GM06990 (cell line): ENCODE measurements at regions not wholly inside any gene's neighbourhood (a gene's known extent, or its start where the extent isn't known, plus 50 kb on each side); places are given as distances from the start of the nearest gene placed in this dataset.
"Not testable (repeated sequence)": the region's sequence is repeated elsewhere in the genome, so short reads cannot be mapped to it uniquely, and the experiment has no call there.

ENCODE experiments used
- DNase-seq: peaks from one replicate; pipeline ENCODE4 v3.0.0-alpha.2; 2011; ENCODE audit not compliant: insufficient read length; ENCODE audit errors: extremely low read depth
- H3K27me3 ChIP-seq: replicated peaks from 2 replicates; pipeline ENCODE4 v1.6.0; 2011; ENCODE audit warnings: low read length; ENCODE audit not compliant: control insufficient read depth, insufficient read depth
- H3K36me3 ChIP-seq: 2 replicates; pipeline ENCODE4 v1.5.1; 2011; ENCODE audit warnings: low read length; ENCODE audit not compliant: control insufficient read depth, insufficient read depth
- H3K4me3 ChIP-seq: replicated peaks from 2 replicates; pipeline ENCODE4 v1.5.1; 2011; ENCODE audit warnings: low read depth, mild to moderate bottlenecking, control low read depth, low read length
- CTCF ChIP-seq: IDR thresholded peaks from 2 replicates; pipeline ENCODE4 v1.5.1; 2011; ENCODE audit warnings: low read length, control low read depth, mild to moderate bottlenecking, inconsistent platforms; ENCODE audit not compliant: insufficient read depth, poor library complexity, severe bottlenecking

- no peaks in the 10 kb centered on the region for H3K36me3 ChIP-seq
- H3K4me3 ChIP-seq = no peak overlapping the region
- TF ChIP-seq CTCF = no peak
- no peaks in the 10 kb centered on the region; the same call in 1 of the 2 replicates for H3K27me3 ChIP-seq
- no peak for DNase-seq
These were observed 123.3 kb downstream of the NFKBIZ start for GRCh38 chr3:101972430-101973162.

DNA sequence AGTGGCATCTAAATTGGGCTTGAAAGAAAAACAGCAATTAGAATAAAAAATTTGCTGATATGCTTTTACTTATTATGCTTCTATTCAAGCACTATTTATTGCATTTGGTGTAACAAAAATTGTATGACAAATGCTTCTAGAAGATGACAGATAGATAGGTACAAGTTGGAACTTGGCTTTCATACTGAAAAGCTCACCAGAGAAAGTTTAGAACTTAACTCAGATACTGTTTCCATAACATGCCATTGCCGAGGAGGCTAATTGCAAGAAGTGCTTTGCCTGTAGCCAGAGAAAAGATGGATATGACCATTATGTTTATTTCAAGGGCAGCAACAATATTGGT, 123.8 kb downstream of the NFKBIZ start:
- no peak for TF ChIP-seq CTCF
- no peak for DNase-seq
- no peak overlapping the region for H3K4me3 ChIP-seq
- no peaks in the 10 kb centered on the region for H3K36me3 ChIP-seq
- H3K27me3 ChIP-seq = no peaks in the 10 kb centered on the region; the same call in 1 of the 2 replicates

DNA sequence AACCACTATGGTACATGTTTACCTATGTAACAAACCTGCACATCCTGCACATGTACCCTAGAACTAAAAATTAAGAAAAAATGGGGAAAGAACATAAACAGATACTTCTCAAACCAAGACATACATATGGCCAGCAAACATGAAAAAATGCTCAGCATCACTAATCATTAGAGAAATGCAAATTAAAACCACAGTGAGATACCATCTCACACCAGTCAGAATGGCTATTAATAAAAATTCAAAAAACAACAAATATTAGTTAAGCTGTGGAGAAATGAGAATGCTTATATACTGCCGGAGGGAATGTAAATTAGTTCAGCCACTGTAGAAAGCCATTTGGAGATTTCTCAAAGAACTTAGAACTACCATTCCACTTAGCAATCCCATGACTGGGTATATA, 126.1 kb downstream of the NFKBIZ start:
- H3K4me3 ChIP-seq, H3K36me3 ChIP-seq, DNase-seq, H3K27me3 ChIP-seq: not testable (repeated sequence)

- H3K4me3 ChIP-seq = no peak overlapping the region
- H3K27me3 ChIP-seq = no peaks in the 10 kb centered on the region
- no peak for DNase-seq
- no peaks in the 10 kb centered on the region for H3K36me3 ChIP-seq
- no peak for TF ChIP-seq CTCF
These were observed 127.2 kb downstream of the NFKBIZ start for GRCh38 chr3:101976473-101976872.

DNA sequence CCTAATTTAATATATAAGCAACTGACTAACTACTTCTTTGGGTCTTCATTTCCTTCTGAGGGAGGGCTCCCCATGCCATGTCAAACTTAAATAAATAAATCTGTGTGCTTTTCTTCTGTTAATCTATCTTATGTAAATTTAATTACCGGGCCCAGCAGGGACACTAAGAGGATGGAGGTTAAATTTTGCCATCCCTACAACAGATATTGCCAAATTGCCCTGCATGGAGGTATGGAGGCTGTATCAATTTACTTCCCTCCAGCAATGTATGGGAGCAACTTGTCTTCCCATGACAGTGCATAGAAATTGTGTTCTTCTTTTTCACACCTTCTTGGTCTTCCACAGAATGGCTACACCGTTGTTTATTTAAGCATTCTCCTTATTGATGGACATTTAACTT, 129.0 kb downstream of the NFKBIZ start:
- no peak for TF ChIP-seq CTCF
- H3K27me3 ChIP-seq = no peaks in the 10 kb centered on the region
- H3K4me3 ChIP-seq = no peak overlapping the region
- DNase-seq = no peak
- H3K36me3 ChIP-seq = no peaks in the 10 kb centered on the region

DNA sequence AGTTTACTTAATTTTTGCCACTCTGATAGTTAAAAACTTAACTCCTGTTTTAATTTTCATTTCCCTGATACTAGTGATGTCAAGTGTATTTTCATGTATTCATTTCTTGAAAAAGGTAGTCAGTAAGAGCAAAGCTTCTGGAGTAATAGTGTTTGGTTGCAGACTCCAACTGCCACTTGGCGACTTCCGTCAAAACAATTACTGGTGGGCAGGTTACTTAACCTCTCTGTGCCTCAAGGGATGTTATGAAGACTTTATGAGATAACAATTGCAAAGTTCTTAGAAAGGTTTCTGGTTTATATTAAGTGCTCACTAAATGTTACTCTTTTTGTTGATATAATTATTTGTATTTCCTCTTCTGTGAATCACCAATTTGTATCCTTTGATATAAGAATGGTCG, 129.7 kb downstream of the NFKBIZ start:
- no peaks in the 10 kb centered on the region for H3K36me3 ChIP-seq
- no peak for DNase-seq
- no peaks in the 10 kb centered on the region for H3K27me3 ChIP-seq
- no peak for TF ChIP-seq CTCF
- no peak overlapping the region for H3K4me3 ChIP-seq
